HCT116 (cell line): ENCODE measurements at regions not wholly inside any gene's neighbourhood (a gene's known extent, or its start where the extent isn't known, plus 50 kb on each side); places are given as distances from the start of the nearest gene placed in this dataset.

Experiments
- ATAC-seq: fragments of 200-7000 bp; cut with Tn5 transposase; 2 replicates; pipeline ENCODE4 v1.9.1; 2020; ENCODE audit warnings: mild to moderate bottlenecking, moderate library complexity
- BruUV-seq: library from RNA; stranded (reverse); fragments of 400-500 nt; replicated peaks from 2 replicates; lab custom pipeline; 2021; lab: Mats Ljungman, UMichigan
- CTCF ChIA-PET: fragments of 300-600 bp; sonication (Branson Sonifier 250); formaldehyde crosslinking; loops from one replicate; lab custom pipeline; 2021; ENCODE audit warnings: antibody characterized with exemption; lab: Charles Lee
- POLR2A ChIA-PET: fragments of 300-600, 350-600 bp; sonication (Branson Sonifier 250); formaldehyde crosslinking; loops from one replicate; lab custom pipeline; 2021; ENCODE audit warnings: antibody characterized with exemption; lab: Charles Lee
- RAD21 ChIA-PET, 2 experiments: fragments of 300-600 bp; sonication (Branson Sonifier 250); formaldehyde crosslinking; loops; one replicate each; lab custom pipeline; 2023; ENCODE audit warnings: low total read pairs in 2 of 2; ENCODE audit not compliant: uncharacterized antibody in 2 of 2, unreplicated experiment in 2 of 2, low non-redundant PET in 1 of 2; lab: Charles Lee
- DNase-seq: peaks from one replicate; pipeline ENCODE4 v3.0.0-alpha.2; 2010; ENCODE audit warnings: low read depth, low spot score
- H2AFZ ChIP-seq: fragments of 200-600 bp; shearing (Covaris generic), sonication (generic); 2 replicates; pipeline ENCODE4 v1.6.1; 2017; ENCODE audit warnings: low read depth, mixed run types, mixed read lengths, antibody characterized with exemption, low read length; ENCODE audit not compliant: poor library complexity, severe bottlenecking
- H3K27ac ChIP-seq: 2 replicates; pipeline ENCODE4 v1.5.1; 2012; ENCODE audit warnings: low read depth, low read length
- H3K27me3 ChIP-seq: fragments of 200-600 bp; sonication (generic); 2 replicates; pipeline ENCODE4 v1.6.1; 2016; ENCODE audit warnings: mixed run types, low read length, mixed read lengths; ENCODE audit not compliant: insufficient read depth
- H3K36me3 ChIP-seq, 2 experiments: fragments of 200-500 bp in 1 of 2; fragments of 200-600 bp in 1 of 2; sonication (Bioruptor generic) in 1 of 2; sonication (generic) in 1 of 2; 2 replicates each; pipeline versions ENCODE4 v1.5.1 to v1.6.1; 2014 to 2016; ENCODE audit warnings: low read length in 2 of 2, inconsistent platforms in 1 of 2, mixed read lengths in 1 of 2, mixed run types in 1 of 2; ENCODE audit not compliant: insufficient read depth in 2 of 2, control insufficient read depth in 1 of 2
- H3K4me1 ChIP-seq, 2 experiments: fragments of 200-600 bp in 1 of 2; sonication (generic) in 1 of 2; 2 replicates each; pipeline versions ENCODE4 v1.5.1 to v1.6.1; 2012 to 2017; ENCODE audit warnings: low read length in 2 of 2, inconsistent platforms in 1 of 2, mild to moderate bottlenecking in 1 of 2, mixed read lengths in 1 of 2, mixed run types in 1 of 2, moderate library complexity in 1 of 2; ENCODE audit not compliant: insufficient read depth in 2 of 2, control insufficient read depth in 1 of 2
- H3K4me2 ChIP-seq: fragments of 200-600 bp; sonication (generic); 2 replicates; pipeline ENCODE4 v1.6.1; 2017; ENCODE audit warnings: mixed run types, low read length, mixed read lengths
- H3K4me3 ChIP-seq, 2 experiments: fragments of 200-600 bp in 1 of 2; sonication (generic) in 1 of 2; replicated peaks in 1 of 2; 2 replicates each; pipeline ENCODE4 v1.5.1; 2011 to 2016; ENCODE audit warnings: low read length in 2 of 2, control low read depth in 1 of 2, low read depth in 1 of 2, mild to moderate bottlenecking in 1 of 2, mixed read lengths in 1 of 2, mixed run types in 1 of 2
- H3K79me2 ChIP-seq: fragments of 200-600 bp; sonication (generic); 2 replicates; pipeline ENCODE4 v1.6.1; 2017; ENCODE audit warnings: mild to moderate bottlenecking, mixed run types, low read length, moderate library complexity, mixed read lengths; ENCODE audit not compliant: insufficient read depth
- H3K9ac ChIP-seq: fragments of 200-600 bp; sonication (generic); 2 replicates; pipeline ENCODE4 v1.6.1; 2016; ENCODE audit warnings: low read length, mixed read lengths
- H3K9me2 ChIP-seq: fragments of 200-600 bp; sonication (generic), shearing (Covaris generic); 2 replicates; pipeline ENCODE4 v1.6.1; 2017; ENCODE audit warnings: mixed run types, mild to moderate bottlenecking, moderate library complexity; ENCODE audit not compliant: insufficient read depth
- H3K9me3 ChIP-seq, 2 experiments: fragments of 200-500 bp in 1 of 2; fragments of 200-600 bp in 1 of 2; sonication (Bioruptor generic) in 1 of 2; sonication (generic) in 1 of 2; 2 replicates each; pipeline ENCODE4 v1.6.1; 2014 to 2017; ENCODE audit warnings: low read length in 2 of 2, mixed read lengths in 2 of 2, inconsistent platforms in 1 of 2, low read depth in 1 of 2, mild to moderate bottlenecking in 1 of 2, mixed run types in 1 of 2, moderate library complexity in 1 of 2; ENCODE audit not compliant: control insufficient read depth in 1 of 2, insufficient read depth in 1 of 2
- H4K20me1 ChIP-seq: fragments of 200-600 bp; sonication (generic), shearing (Covaris generic); 2 replicates; pipeline ENCODE4 v1.6.1; 2017; ENCODE audit warnings: mixed run types, mild to moderate bottlenecking, moderate library complexity; ENCODE audit not compliant: insufficient read depth
- CBX3 ChIP-seq: IDR thresholded peaks from 2 replicates; pipeline ENCODE4 v1.6.1; 2012; ENCODE audit warnings: low read depth
- CEBPB ChIP-seq: IDR thresholded peaks from 2 replicates; pipeline ENCODE4 v1.6.1; 2012; ENCODE audit warnings: low read depth
- CTCF ChIP-seq, 3 experiments: fragments of 200-600 bp in 1 of 3; sonication (generic) in 1 of 3; IDR thresholded peaks in 2 of 3; conservative IDR thresholded peaks in 1 of 3; 2 replicates each; pipeline ENCODE4 v1.5.1; 2012 to 2017; ENCODE audit warnings: low read depth in 2 of 3, low read length in 2 of 3, antibody characterized with exemption in 1 of 3, borderline replicate concordance in 1 of 3, control low read depth in 1 of 3, mild to moderate bottlenecking in 1 of 3, mixed read lengths in 1 of 3, mixed run types in 1 of 3, moderate library complexity in 1 of 3; ENCODE audit not compliant: insufficient read depth in 1 of 3
- ELF1 ChIP-seq: IDR thresholded peaks from 2 replicates; pipeline ENCODE4 v1.6.1; 2012; ENCODE audit warnings: low read depth, borderline replicate concordance
- FOSL1 ChIP-seq: IDR thresholded peaks from 2 replicates; pipeline ENCODE4 v1.6.1; 2012; ENCODE audit warnings: low read depth
- MAX ChIP-seq: IDR thresholded peaks from 2 replicates; pipeline ENCODE4 v1.6.1; 2012
- RAD21 ChIP-seq: IDR thresholded peaks from 2 replicates; pipeline ENCODE4 v1.6.1; 2012; ENCODE audit warnings: low read depth, mild to moderate bottlenecking
- SP1 ChIP-seq: IDR thresholded peaks from 2 replicates; pipeline ENCODE4 v1.6.1; 2012; ENCODE audit warnings: low read depth
- TCF7L2 ChIP-seq: IDR thresholded peaks from 2 replicates; pipeline ENCODE4 v1.7.0; 2011; ENCODE audit warnings: borderline replicate concordance, inconsistent platforms; ENCODE audit not compliant: insufficient read depth, insufficient read length; ENCODE audit errors: extremely low read depth
- ZBTB33 ChIP-seq: IDR thresholded peaks from 2 replicates; pipeline ENCODE4 v1.6.1; 2011; ENCODE audit warnings: mild to moderate bottlenecking, low read length, moderate library complexity; ENCODE audit not compliant: insufficient replicate concordance; ENCODE audit errors: extremely low read depth
- ZNF274 ChIP-seq: fragments of 200-500 bp; sonication (Bioruptor generic); IDR thresholded peaks from 2 replicates; pipeline ENCODE4 v1.6.1; 2014; ENCODE audit warnings: mild to moderate bottlenecking, low read depth, low read length, inconsistent platforms
- intact Hi-C: fragments of 100-400 bp; cut with micrococcal nuclease; formaldehyde crosslinking; loops from 2 replicates; pipeline ENCODE4 v1.10.0; 2022

GRCh38 chr2:155203178-155203577, 504.7 kb downstream of the KCNJ3 start:
- no peak for TF ChIP-seq MAX
- TF ChIP-seq CBX3 = no peak
- no peak for TF ChIP-seq FOSL1
- TF ChIP-seq ZNF274 = no peak
- no peak for TF ChIP-seq CEBPB
- TF ChIP-seq TCF7L2 = peak; percentile 29
- 0 out of 6 replicates have a peak, but pooled peaks of 1 of the 3 experiments have one; percentile 21 for TF ChIP-seq CTCF (IDR thresholded peaks at IDR 0.05 in 2 of 3, conservative IDR thresholded peaks at IDR 0.05 in 1 of 3; ENCODE audit: borderline replicate concordance in 1 of 3, insufficient read depth in 1 of 3, low read depth in 2 of 3, low read length in 2 of 3)
- peak; percentile 30 for TF ChIP-seq RAD21
- ChIA-PET POLR2A (no interaction called here), CTCF (interaction anchor here (0.8 kb wide), 1 partner anchor 579 kb away, joined by 3 read pairs; no protein-coding TSS in a partner anchor), RAD21 (no interaction called here)
- H3K27ac ChIP-seq = no peak overlapping the region
- ATAC-seq (no peak; the same call in 1 of the 2 replicates), DNase-seq (no peak)
- H3K36me3 ChIP-seq = no peaks in the 10 kb centered on the region
- H3K4me3 ChIP-seq = no peak overlapping the region
- no peak overlapping the region for H3K4me2 ChIP-seq
- no TSS peak for BruUV-seq
- no peaks in the 10 kb centered on the region for H3K4me1 ChIP-seq
- no peak overlapping the region for H3K9ac ChIP-seq
- H3K9me3 ChIP-seq = no peaks in the 10 kb centered on the region
- H2AFZ ChIP-seq = peak overlapping the region; percentile 38
- intact Hi-C loops = no loop called here
- no peaks in the 10 kb centered on the region for H3K9me2 ChIP-seq
- H3K79me2 ChIP-seq = no peaks in the 10 kb centered on the region
- no peaks in the 10 kb centered on the region for H4K20me1 ChIP-seq
- H3K27me3 ChIP-seq = no peaks in the 10 kb centered on the region

GRCh38 chr2:155200753-155201152, 502.3 kb downstream of the KCNJ3 start:
- H3K4me3 ChIP-seq = no peak overlapping the region
- H3K4me1 ChIP-seq = no peaks in the 10 kb centered on the region
- ChIA-PET POLR2A (no interaction called here), RAD21 (no interaction called here), CTCF (no interaction called here)
- ATAC-seq (no peak), DNase-seq (no peak)
- H3K27me3 ChIP-seq = no peaks in the 10 kb centered on the region
- no peak for TF ChIP-seq ZBTB33
- no peak for TF ChIP-seq SP1
- TF ChIP-seq ELF1 = no peak
- H3K9me3 ChIP-seq = no peaks in the 10 kb centered on the region
- H3K4me2 ChIP-seq = no peak overlapping the region
- no peak overlapping the region for H3K27ac ChIP-seq
- no peaks in the 10 kb centered on the region for H4K20me1 ChIP-seq
- intact Hi-C loops = no loop called here
- no TSS peak for BruUV-seq
- no peaks in the 10 kb centered on the region for H3K79me2 ChIP-seq
- no peaks in the 10 kb centered on the region for H3K9me2 ChIP-seq
- no peaks in the 10 kb centered on the region for H3K36me3 ChIP-seq
- H3K9ac ChIP-seq = no peak overlapping the region
- H2AFZ ChIP-seq = no peak overlapping the region
